ENCODE measurements at regions not wholly inside any gene's neighbourhood (a gene's known extent, or its start where the extent isn't known, plus 50 kb on each side); places are given as distances from the start of the nearest gene placed in this dataset.
"Not testable (repeated sequence)": the region's sequence is repeated elsewhere in the genome, so short reads cannot be mapped to it uniquely, and the experiment has no call there.

DNA sequence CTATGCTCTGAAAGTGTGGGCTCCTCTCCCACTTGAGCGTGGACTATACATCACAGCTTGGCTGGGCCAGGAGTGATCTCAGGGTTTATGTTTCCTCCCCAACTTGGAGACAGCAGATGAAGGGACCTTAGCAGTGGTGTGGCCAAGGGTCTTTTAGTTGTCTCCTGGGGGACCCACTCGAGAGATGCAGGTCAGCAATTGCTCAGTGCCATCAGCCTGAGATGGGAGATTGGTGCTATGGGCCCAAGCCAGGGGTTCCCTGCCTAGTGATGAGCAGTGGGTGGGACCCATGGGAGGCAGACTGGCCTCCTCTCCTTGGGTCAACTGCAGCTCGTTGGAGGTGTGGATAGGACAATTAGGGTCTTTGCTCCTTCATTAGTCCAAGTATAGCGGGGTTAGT lies 510.5 kb upstream of the FSHR start:
- no peak for DNase-seq

DNA sequence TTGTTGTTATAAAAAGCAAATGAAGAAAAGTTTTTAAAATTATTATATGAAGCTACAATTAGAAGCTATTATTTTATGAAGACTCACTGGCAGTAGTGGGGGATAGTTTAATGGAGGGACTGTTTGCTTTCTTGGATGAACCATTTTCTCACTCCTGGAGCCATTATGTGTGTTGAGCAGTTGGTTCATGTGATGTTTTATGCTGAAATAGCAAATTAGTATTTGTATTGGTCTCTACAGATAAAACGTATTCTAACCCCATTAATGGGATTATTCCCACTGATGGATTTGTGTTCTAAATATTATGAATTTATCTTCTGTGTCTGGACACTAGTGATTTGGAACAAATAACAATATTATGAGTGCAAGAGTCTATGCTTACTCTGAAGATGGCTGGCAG lies 507.5 kb upstream of the FSHR start:
- DNase-seq = no peak

DNA sequence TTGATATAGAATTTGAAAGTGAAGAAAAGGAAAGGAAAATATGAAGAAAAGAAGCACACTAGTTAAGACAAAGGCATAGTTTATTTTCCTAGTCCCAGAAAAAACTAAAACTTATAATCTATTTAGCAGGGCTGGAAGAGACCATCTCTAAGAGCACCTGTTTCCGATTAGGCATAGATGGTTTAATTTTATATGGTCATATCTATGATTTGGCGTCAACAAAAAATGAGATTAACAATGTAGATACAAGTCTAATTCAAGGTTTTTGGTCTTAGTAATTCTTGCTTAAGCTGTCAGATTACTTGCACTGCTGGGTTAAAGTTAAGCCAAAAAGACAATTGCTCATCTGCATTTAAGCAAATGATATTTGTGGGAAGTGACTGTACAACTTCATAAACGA lies 502.5 kb upstream of the FSHR start:
- no peak for DNase-seq

- no peak for DNase-seq
These were observed 488.8 kb upstream of the FSHR start for GRCh38 chr2:49643149-49643548.

- no peak for DNase-seq
These were observed 486.3 kb upstream of the FSHR start for GRCh38 chr2:49640630-49641029.

- DNase-seq = no peak
These were observed 466.7 kb upstream of the FSHR start for GRCh38 chr2:49621016-49621415.

GRCh38 chr2:49619804-49620203 lies 465.5 kb upstream of the FSHR start:
- DNase-seq = peak in 1 of 2 experiments; percentile 41

DNA sequence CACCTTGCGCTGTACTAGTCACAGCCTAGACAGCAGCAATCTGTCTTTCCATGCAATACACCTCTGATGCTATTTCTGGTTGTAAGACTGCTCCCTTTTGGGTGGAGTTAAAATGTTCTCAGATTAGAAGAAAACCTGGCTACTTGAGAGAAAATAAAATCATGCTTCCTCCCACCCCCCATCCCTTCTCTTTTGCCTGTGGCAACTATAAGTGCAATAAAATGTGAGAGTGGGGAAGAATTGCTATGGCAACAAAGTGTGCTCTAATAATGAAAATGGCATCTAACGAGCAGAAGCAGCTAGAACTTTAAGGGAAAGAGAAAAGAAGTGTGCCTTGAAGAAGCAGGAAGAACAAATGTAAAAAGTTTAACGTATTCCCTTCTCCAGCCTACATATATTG lies 464.2 kb upstream of the FSHR start:
- no peak for DNase-seq

DNA sequence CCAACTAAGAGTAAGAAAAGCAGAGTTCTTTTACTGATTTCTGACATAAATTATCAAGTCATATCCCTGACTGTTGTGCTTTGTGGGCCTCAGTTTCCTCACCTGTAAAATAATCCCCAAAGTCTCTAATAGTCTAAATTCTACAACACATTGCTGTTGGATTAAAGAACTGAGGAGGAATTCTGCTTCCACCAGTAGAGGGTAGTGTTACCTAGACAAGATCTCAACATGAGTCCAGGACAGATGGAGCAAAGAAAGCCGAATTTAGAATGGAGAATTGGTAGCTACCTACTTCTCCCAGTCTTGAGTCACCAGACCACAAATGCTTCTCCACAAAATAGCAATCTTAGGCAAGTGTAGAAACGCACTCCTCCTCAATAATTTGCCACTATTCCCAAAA lies 462.5 kb upstream of the FSHR start:
- DNase-seq = peak; percentile 65 to 71

GRCh38 chr2:49611796-49612195 lies 457.5 kb upstream of the FSHR start:
- DNase-seq = not testable (repeated sequence)

DNA sequence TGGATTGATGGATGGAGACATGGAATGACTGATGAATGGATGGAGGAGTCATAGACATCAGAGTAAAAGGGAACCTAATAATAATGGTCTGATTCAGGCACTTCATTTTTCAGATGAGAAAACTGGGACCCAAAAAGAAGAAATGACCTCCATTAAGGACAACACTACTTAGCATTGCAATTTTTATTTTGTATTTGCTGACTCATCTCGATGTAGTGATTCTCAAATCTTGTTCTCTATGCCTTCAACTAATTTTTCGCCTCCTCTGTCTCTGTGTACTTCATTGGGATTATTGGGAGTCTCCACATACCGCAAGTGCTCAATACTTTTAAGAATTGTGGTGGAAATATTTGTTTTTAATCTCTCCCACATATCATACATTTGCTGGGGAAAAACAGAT lies 446.2 kb upstream of the FSHR start:
- DNase-seq = no peak

DNA sequence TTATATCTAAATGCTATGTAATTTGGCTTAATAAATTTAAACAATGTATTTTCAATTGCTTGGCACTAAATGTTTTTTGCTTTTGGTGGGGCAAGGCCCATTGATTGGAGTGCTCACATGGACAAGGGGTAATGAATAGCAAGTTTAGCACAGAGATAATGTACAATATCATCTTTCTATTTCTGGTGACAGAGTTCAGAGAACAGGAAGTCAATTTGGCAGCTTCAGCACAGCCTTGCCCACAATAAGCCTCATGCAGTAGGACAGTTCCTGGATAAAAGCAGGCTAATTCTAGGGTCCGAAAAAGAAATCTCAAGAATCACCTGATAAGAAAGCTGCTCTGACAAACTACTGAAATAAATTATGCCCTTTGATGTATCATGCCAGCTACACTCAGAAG lies 443.9 kb upstream of the FSHR start:
- DNase-seq = peak; percentile 30 to 53

- no peak for DNase-seq
These were observed 431.6 kb upstream of the FSHR start for GRCh38 chr2:49585921-49586320.

GRCh38 chr2:49582946-49583345 lies 428.6 kb upstream of the FSHR start:
- DNase-seq = no peak

GRCh38 chr2:49577041-49577440 lies 422.7 kb upstream of the FSHR start:
- no peak for DNase-seq

DNA sequence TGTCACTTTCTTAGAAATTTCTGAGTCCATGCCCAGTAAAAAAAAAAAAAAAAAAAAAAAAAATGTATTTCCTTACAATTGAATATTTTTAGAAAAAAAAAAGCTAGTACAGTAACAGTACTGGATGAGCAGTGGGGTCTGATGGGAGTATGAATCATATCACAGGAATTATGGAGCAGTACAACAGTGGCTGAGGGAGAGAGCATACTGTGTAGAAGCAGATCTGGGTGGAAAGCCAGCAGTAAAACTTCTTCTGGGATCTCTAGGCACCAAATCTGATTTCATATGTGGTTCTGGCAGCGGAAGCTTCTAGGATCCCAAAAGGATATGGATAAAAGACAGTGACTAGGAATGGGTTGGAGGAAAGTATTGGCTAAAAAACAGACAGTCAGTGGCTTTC lies 414.9 kb upstream of the FSHR start:
- no peak for DNase-seq

- DNase-seq = no peak
These were observed 413.7 kb upstream of the FSHR start for GRCh38 chr2:49567811-49568600.

GRCh38 chr2:49567021-49567420 lies 412.7 kb upstream of the FSHR start:
- DNase-seq = no peak

DNA sequence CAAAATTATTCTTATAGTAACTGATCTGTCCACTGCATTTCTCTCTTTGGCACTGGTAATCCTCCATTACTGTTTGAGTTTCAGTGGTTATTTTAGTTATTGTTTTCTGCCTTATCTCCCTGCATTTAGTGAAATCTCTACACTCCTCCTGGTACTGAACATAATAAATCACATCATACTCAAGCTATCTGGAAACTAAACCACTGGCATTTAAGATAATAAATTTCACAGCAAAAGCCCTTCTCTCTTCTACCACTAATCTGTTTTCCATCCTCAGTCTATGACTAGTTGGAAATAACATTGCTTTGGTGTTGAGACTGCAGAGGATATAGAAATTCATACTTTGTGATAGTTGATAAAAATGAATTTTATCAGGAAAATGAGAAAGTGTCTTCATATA lies 399.3 kb upstream of the FSHR start:
- DNase-seq = no peak

- no peak for DNase-seq
These were observed 378.4 kb upstream of the FSHR start for GRCh38 chr2:49532702-49533101.

DNA sequence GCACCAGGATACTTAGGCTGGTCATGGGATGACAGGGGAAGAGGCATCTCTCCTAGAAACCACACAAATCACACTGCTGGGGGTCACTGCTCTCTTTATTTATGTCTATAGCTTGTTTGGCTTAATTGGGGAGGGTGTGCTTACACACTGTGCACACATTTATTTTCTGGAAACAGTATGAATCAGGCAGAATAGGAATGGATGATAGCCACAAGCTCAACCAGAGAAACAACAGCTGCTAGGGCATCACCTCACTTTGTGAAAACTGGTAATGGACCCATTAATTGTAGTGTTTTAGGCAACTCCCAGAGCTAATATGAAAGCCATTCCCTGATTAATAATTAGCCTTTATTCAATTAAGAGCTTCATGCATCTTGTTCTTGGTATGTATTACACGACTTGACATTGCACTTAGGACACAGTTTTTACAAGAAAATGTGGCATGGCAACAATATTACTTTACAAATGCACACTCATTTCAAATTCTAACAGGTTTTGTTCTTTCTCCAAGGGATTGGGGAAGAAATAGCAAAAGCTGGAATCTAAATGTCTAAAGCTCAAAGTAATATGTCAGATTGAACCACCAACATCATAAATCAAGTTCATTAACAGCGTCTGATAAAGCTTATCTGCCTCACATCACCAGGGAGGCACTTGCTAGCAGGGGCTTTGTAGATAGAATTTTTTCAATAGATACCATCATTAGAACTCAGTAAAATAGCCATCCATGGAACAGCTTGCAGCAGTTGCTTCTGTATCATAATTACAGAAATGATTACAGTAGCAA lies 361.9 kb upstream of the FSHR start:
- no peak for DNase-seq

- no peak for DNase-seq
These were observed 359.9 kb upstream of the FSHR start for GRCh38 chr2:49514201-49514600.

GRCh38 chr2:49490710-49491109 lies 336.4 kb upstream of the FSHR start:
- DNase-seq = peak in 1 of 2 experiments; percentile 42

DNA sequence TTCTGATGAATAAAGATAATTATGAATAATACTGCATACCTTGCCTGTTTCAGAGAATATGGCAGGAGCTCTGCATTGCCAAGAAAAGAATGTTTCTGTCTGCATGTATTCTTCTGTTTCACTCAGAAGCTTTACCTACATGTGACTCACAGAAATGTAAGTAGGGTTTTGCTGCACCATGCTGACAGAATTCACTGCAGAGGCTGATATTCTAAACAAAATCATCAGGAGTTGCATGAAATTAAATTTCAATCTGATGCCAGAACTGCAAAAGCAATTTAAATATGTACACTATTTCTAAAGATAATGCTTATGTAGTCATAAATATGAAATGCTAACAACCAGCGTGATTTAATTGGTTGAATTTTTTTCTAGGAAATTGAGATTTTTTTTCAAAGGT lies 332.8 kb upstream of the FSHR start:
- no peak for DNase-seq

DNA sequence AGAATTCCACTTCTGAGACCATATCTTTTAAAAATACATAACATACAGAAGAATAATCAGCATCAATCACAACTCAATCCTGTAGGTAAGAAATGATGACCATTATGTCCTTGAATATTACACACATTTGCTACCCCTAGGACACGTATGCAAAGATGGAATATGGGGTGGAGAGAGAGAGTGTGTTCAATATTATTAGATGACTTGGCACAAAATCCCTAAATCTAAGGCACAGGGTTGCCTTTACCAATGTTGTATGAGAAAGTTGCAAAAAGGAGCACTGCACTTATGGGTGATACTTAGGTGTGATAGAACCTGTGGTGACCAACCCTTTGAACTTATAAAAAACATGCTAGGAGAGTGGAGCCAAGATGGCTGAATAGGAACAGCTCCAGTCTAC lies 326.2 kb upstream of the FSHR start:
- no peak for DNase-seq
